GM12874 (cell line): ENCODE measurements at regions not wholly inside any gene's neighbourhood (a gene's known extent, or its start where the extent isn't known, plus 50 kb on each side); places are given as distances from the start of the nearest gene placed in this dataset.

ENCODE experiments used
- TF ChIP-seq, protein P1 (sequence below): IDR thresholded peaks from 2 replicates; pipeline ENCODE4 v1.5.1; 2011; ENCODE audit warnings: low read depth, mild to moderate bottlenecking, control low read depth, low read length, moderate library complexity; ENCODE audit not compliant: insufficient read depth

DNA sequence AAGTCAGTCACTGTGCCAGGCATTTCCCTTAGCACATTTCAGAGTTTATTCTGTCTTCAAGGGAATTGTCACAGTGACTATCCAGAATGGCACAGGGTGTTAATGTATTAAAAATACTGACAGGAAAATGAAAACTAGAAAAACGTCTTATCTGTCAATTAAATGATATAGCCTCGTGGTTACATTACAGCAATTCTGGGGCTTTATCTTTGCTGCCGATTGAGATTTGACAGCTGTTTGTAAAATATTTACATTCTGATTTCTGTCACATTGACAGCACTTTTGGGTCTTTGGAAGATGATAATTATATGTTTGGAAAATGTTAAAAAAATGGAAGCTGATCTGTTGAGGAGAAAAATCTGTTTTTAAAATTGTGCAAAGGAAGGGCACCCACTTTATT, 250.0 kb downstream of the CHRM3 start:
- TF ChIP-seq, protein P1, sequence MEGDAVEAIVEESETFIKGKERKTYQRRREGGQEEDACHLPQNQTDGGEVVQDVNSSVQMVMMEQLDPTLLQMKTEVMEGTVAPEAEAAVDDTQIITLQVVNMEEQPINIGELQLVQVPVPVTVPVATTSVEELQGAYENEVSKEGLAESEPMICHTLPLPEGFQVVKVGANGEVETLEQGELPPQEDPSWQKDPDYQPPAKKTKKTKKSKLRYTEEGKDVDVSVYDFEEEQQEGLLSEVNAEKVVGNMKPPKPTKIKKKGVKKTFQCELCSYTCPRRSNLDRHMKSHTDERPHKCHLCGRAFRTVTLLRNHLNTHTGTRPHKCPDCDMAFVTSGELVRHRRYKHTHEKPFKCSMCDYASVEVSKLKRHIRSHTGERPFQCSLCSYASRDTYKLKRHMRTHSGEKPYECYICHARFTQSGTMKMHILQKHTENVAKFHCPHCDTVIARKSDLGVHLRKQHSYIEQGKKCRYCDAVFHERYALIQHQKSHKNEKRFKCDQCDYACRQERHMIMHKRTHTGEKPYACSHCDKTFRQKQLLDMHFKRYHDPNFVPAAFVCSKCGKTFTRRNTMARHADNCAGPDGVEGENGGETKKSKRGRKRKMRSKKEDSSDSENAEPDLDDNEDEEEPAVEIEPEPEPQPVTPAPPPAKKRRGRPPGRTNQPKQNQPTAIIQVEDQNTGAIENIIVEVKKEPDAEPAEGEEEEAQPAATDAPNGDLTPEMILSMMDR, result no peak

DNA sequence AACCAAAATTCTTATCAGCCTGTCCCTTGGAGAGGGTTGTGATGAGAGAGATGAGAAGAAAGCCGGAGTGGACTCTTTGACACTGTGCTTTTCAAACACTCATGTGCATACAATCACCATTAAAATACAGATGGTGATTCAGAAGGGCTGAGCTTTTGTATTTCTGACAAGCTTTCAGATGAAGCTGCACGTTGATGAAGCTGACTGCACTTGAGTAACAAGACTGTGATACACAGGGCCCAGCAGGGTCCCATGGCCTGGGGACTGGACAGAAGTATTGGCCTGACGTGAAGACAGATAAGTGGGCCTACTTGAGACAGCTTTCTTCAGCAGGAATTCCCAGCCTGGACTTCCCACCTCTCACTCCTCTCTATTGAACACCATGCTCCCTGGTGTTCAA, 258.2 kb downstream of the CHRM3 start:
- TF ChIP-seq, protein P1, result no peak

DNA sequence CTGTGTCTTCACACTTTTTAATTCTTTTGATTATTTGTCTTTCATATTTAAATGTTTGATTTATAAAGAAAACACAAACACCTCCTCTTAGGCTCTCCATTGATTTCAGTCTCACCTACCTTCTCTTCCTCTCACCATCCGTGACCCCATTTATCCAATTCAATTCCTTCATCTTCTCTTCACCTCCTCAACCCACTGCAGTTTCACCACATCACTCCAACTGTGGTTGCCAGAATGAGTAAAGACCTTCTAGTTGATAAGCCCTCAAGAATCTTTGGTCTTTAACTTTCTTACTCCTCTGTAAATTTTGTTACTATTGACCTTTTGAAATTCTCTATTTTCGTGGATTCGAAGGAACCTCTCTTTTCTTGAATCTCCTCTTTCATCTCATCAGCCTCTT, 260.7 kb downstream of the CHRM3 start:
- TF ChIP-seq, protein P1, result no peak

DNA sequence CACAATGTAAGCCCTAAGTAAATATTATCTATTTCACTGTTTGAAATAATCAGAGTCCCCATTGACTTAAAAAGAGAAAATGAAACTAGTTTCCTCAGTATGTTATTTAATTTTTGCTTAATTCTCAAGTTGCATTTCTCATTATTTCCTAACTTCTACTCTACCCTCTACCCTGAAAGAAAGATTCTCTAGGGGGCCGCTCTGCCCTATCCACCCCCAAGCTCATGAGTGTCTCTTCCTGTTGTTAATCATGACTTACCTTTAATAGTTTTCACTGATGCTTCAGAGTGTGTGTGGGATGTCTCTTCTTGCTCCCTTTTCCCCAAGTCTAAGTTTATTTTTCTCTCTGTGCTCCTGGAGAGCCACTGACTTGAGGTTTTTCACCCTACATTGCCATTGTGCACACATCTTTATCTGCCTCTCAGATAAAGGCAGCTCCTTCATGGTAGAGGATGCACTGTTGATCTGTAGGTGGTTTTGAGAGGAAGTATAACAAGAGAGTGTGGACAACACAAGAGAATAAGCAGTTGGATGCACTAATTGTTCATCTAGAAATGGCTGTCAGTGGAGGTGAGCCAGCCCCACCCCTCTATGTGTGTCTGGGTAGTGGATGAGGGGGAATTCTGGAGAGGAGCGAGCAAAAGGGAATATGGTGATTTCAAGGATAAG, 261.7 kb downstream of the CHRM3 start:
- TF ChIP-seq, protein P1, result no peak

DNA sequence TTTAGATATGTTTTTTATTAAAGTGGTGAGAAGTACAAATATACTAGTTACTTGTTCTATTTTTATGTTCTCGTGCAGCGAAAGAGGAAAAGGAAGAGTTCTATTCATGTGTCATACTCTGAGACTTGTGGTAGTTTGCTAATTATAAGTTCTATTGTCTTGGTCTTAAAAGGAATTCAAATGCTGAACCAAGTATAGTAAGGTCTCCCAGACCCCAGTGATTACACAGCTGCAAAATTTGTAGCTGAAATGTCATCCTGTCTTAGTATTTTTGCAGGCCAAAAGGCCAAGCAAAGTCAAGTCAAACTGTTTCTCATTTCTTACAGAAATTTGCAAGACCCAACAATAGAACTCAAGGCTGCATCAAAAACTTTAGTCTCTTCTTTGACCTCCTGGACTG, 268.7 kb downstream of the CHRM3 start:
- TF ChIP-seq, protein P1, result no peak

DNA sequence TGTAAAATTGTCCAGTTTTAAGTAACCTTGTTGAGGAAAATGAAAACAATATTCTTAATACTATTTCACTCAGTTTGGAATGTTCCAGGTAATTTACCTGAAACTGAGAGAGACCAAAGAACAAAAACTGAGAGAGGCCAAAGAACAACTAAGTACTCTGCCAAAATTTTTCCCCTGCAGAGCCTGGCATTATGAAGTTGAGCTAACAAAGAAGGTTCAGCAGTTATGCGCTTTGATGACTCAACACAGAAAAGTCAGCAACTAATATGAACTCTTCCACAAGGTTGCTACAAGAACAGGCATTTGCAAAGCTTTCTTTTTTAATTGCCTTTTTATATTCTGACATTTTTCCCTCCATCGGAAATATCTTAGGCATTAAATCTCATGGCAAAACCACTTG, 270.9 kb downstream of the CHRM3 start:
- TF ChIP-seq, protein P1, result no peak

DNA sequence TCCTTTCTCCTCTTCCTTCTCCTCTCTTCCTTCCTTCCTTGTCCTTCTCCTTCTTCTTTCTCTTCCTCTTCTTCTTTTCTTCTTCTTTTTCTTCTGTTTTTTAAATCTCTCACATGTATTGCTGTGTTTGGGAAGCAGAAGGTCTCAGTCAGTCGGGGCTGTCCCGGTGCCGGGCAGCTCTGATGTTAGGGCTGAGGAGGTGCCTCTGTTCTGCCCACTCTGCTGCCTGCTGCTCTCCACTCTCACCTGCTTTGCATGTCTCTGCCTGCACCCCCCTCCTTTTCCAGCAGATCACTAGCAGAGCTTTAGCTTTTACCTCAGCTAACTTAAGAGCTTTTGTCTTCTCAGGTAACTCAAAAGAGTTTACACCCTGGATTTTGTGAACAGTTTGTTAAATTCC, 276.6 kb downstream of the CHRM3 start:
- TF ChIP-seq, protein P1, result no peak
